A673 (cell line): ENCODE measurements at regions not wholly inside any gene's neighbourhood (a gene's known extent, or its start where the extent isn't known, plus 50 kb on each side); places are given as distances from the start of the nearest gene placed in this dataset.

Source experiments
- BruUV-seq: library from RNA; stranded (reverse); fragments of 400-500 nt; replicated peaks from 2 replicates; lab custom pipeline; 2021; lab: Mats Ljungman, UMichigan
- CTCF ChIA-PET: fragments of 300-600 bp; sonication (Branson Sonifier 250); formaldehyde crosslinking; loops from one replicate; lab custom pipeline; 2022; ENCODE audit warnings: antibody characterized with exemption; lab: Charles Lee
- POLR2A ChIA-PET: fragments of 300-600 bp; sonication (Branson Sonifier 250); formaldehyde crosslinking; loops from one replicate; lab custom pipeline; 2022; ENCODE audit warnings: antibody characterized with exemption; ENCODE audit not compliant: low non-redundant PET; lab: Charles Lee
- DNase-seq: peaks from one replicate; pipeline ENCODE4 v3.0.0-alpha.2; 2015; ENCODE audit warnings: low spot score
- H3K27ac ChIP-seq: fragments of 200-600 bp; sonication (generic); 2 replicates; pipeline ENCODE4 v1.5.1; 2016; ENCODE audit warnings: mixed run types, low read depth, mild to moderate bottlenecking, mixed read lengths, antibody characterized with exemption, low read length; ENCODE audit not compliant: poor library complexity, severe bottlenecking
- H3K27me3 ChIP-seq: fragments of 200-600 bp; sonication (generic); replicated peaks from 2 replicates; pipeline ENCODE4 v1.6.1; 2017; ENCODE audit warnings: mixed run types, low read depth, mild to moderate bottlenecking, mixed read lengths, antibody characterized with exemption, low read length; ENCODE audit not compliant: insufficient read depth, poor library complexity
- H3K36me3 ChIP-seq: fragments of 200-600 bp; sonication (generic); 2 replicates; pipeline ENCODE4 v1.6.1; 2016; ENCODE audit warnings: mixed run types, mild to moderate bottlenecking, mixed read lengths, antibody characterized with exemption, low read length; ENCODE audit not compliant: insufficient read depth, poor library complexity, severe bottlenecking
- H3K4me1 ChIP-seq: fragments of 200-600 bp; sonication (generic); 2 replicates; pipeline ENCODE4 v1.6.1; 2017; ENCODE audit warnings: mixed run types, mild to moderate bottlenecking, mixed read lengths, antibody characterized with exemption, low read length; ENCODE audit not compliant: insufficient read depth, poor library complexity, severe bottlenecking
- H3K4me3 ChIP-seq: fragments of 200-600 bp; sonication (generic); 2 replicates; pipeline ENCODE4 v1.5.1; 2016; ENCODE audit warnings: low read depth, mixed run types, mild to moderate bottlenecking, mixed read lengths, low read length; ENCODE audit not compliant: poor library complexity, severe bottlenecking
- H3K9me3 ChIP-seq: fragments of 200-600 bp; sonication (generic); 2 replicates; pipeline ENCODE4 v1.6.1; 2016; ENCODE audit warnings: mixed run types, low read depth, mild to moderate bottlenecking, mixed read lengths, antibody characterized with exemption, low read length; ENCODE audit not compliant: poor library complexity, severe bottlenecking
- EZH2 ChIP-seq: fragments of 200-600 bp; sonication (generic); IDR thresholded peaks from 2 replicates; pipeline ENCODE4 v1.6.1; 2017; ENCODE audit warnings: borderline replicate concordance, low read depth, mild to moderate bottlenecking, mixed read lengths, antibody characterized with exemption, low read length; ENCODE audit not compliant: poor library complexity, severe bottlenecking
- intact Hi-C: fragments of 100-400 bp; cut with micrococcal nuclease; formaldehyde crosslinking; loops from one replicate; pipeline ENCODE4 v1.10.0; 2022; ENCODE audit not compliant: unreplicated experiment
- TF ChIP-seq, protein P1 (sequence below): fragments of 300-800, 200-600 bp; sonication (generic); conservative IDR thresholded peaks from 2 replicates; pipeline ENCODE4 v1.5.1; 2017; ENCODE audit warnings: low read depth, mild to moderate bottlenecking, antibody characterized with exemption, low read length, moderate library complexity, mixed read lengths

DNA sequence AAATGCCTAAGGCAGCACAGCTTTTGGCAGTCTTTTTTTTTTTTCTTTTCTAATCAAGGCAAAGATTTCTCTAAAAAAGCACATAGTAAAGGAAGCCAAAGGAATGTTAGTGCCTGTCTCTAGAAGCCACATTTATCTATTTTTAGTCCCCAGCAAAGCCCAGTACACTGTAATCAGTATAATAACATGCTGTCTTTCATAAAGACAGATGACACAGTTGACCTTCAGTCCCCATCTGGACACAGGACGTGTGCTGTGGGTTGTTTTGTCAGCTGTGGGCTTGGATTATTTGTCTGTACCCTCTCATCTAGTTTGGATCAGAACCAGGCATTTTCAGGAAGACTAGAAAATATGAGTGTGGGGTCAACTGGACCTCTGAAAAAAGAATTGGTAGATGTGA lies 110.4 kb upstream of the CTNNB1 start:
- Histone ChIP-seq H3K4me3 (no peak overlapping the region), H3K4me1 (no peaks in the 10 kb centered on the region), H3K9me3 (no peaks in the 10 kb centered on the region), H3K27ac (no peak overlapping the region), H3K27me3 (no peaks in the 10 kb centered on the region), H3K36me3 (no peaks in the 10 kb centered on the region)
- DNase-seq, result no peak
- TF ChIP-seq EZH2, result no peak
- TF ChIP-seq, protein P1, sequence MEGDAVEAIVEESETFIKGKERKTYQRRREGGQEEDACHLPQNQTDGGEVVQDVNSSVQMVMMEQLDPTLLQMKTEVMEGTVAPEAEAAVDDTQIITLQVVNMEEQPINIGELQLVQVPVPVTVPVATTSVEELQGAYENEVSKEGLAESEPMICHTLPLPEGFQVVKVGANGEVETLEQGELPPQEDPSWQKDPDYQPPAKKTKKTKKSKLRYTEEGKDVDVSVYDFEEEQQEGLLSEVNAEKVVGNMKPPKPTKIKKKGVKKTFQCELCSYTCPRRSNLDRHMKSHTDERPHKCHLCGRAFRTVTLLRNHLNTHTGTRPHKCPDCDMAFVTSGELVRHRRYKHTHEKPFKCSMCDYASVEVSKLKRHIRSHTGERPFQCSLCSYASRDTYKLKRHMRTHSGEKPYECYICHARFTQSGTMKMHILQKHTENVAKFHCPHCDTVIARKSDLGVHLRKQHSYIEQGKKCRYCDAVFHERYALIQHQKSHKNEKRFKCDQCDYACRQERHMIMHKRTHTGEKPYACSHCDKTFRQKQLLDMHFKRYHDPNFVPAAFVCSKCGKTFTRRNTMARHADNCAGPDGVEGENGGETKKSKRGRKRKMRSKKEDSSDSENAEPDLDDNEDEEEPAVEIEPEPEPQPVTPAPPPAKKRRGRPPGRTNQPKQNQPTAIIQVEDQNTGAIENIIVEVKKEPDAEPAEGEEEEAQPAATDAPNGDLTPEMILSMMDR, result no peak
- ChIA-PET POLR2A (no interaction called here), CTCF (no interaction called here)
- intact Hi-C loops, result no loop called here
- no TSS peak for BruUV-seq

DNA sequence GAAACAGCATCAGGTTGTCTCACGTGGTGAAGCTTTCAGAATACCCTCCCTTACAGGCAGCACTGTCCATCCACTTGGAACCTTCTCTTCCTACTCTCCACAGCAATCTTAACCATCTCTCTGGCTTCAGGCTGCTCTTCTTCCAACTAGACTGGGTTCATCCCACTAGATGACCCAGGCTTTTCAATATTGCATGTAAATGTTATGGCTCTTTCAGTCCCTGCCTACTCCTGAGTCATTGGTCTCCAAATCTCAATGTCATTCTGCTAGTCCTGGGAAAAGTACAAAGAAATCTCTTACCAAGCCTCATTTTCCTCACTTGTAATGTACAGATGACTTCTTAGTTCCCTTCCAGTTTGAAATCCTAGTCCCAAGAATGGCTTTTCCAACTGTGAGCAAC lies 109.7 kb upstream of the CTNNB1 start:
- H3K4me3 ChIP-seq, result no peak overlapping the region
- H3K36me3 ChIP-seq, result no peaks in the 10 kb centered on the region
- intact Hi-C loops, result no loop called here
- H3K27ac ChIP-seq, result no peak overlapping the region
- TF ChIP-seq, protein P1, result no peak
- TF ChIP-seq EZH2, result no peak
- no peak for DNase-seq
- CTCF ChIA-PET, result no interaction called here
- H3K27me3 ChIP-seq, result no peaks in the 10 kb centered on the region
- POLR2A ChIA-PET, result no interaction called here
- no TSS peak for BruUV-seq
- H3K4me1 ChIP-seq, result no peaks in the 10 kb centered on the region
- no peaks in the 10 kb centered on the region for H3K9me3 ChIP-seq

DNA sequence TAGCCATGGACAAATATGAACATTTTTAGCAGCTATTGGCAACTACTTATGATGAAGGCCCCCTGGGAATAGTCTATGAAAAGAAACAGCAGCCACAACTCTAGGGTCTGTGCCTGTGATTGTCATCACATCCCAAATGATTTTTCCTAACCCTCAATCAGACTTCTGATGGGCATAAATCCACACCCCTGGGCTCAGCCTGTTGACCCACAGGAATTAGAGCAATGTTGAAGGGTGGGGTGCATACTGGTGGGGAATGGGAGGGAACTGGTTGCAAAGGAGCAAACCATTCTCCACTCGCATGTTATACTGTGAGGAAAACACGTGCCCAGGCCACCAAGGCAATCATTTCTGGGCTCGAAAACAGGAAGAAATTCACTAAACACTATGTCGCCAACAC lies 106.5 kb upstream of the CTNNB1 start:
- Histone ChIP-seq H3K4me3 (no peak overlapping the region), H3K36me3 (no peaks in the 10 kb centered on the region), H3K9me3 (no peaks in the 10 kb centered on the region), H3K27me3 (no peaks in the 10 kb centered on the region), H3K27ac (no peak overlapping the region), H3K4me1 (no peaks in the 10 kb centered on the region)
- TF ChIP-seq EZH2, result no peak
- TF ChIP-seq, protein P1, result no peak
- ChIA-PET POLR2A (no interaction called here), CTCF (no interaction called here)
- intact Hi-C loops, result no loop called here
- no peak for DNase-seq
- BruUV-seq, result no TSS peak
